HG03378 (cell line): ENCODE measurements at regions not wholly inside any gene's neighbourhood (a gene's known extent, or its start where the extent isn't known, plus 50 kb on each side); places are given as distances from the start of the nearest gene placed in this dataset.

Experiments
- ATAC-seq: cut with Tn5 transposase; IDR thresholded peaks from one replicate; pipeline ENCODE4 v1.9.1; 2021; ENCODE audit warnings: mild to moderate bottlenecking, moderate library complexity; ENCODE audit not compliant: unreplicated experiment

DNA sequence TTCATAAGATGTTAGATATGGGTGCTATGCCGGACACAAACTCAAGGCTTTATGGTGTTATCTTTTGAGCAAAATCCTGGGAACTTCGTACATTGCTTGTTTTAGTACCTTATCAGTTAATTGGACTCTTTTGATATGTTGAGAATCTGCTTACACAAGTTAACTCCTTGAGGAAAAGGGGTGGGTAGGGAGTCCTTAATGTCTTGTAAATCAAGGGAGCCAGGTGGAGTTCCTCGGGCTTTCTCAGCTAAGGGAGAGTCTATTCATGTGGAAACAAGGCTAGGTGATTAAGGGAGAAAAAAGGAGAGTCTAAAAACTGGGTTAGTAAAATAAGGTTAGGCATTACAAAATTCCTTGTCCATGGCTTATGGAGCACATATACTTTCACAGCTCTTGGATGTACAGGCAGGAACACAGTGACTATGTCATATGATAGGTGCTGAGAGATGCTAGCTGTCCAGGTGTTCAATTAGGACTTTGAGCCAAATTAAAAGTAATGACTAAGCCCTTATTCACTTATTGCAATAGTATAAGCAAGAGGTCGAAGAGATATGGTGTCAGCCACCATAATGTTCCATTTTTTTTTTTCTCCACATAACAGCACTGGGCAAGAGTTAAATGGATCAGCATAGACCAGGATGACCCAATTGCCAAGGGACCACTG lies 59.5 kb upstream of the DYNAP start:
- ATAC-seq = no peak

- no peak for ATAC-seq
Measured at GRCh38 chr18:54532222-54532621, 58.8 kb upstream of the DYNAP start.

GRCh38 chr18:54532962-54533361 lies 58.1 kb upstream of the DYNAP start:
- ATAC-seq = no peak
